ENCODE measurements at regions not wholly inside any gene's neighbourhood (a gene's known extent, or its start where the extent isn't known, plus 50 kb on each side); places are given as distances from the start of the nearest gene placed in this dataset.
A peak's percentile ranks its signal among the peaks of the same experiment; 100 is the strongest.

DNA sequence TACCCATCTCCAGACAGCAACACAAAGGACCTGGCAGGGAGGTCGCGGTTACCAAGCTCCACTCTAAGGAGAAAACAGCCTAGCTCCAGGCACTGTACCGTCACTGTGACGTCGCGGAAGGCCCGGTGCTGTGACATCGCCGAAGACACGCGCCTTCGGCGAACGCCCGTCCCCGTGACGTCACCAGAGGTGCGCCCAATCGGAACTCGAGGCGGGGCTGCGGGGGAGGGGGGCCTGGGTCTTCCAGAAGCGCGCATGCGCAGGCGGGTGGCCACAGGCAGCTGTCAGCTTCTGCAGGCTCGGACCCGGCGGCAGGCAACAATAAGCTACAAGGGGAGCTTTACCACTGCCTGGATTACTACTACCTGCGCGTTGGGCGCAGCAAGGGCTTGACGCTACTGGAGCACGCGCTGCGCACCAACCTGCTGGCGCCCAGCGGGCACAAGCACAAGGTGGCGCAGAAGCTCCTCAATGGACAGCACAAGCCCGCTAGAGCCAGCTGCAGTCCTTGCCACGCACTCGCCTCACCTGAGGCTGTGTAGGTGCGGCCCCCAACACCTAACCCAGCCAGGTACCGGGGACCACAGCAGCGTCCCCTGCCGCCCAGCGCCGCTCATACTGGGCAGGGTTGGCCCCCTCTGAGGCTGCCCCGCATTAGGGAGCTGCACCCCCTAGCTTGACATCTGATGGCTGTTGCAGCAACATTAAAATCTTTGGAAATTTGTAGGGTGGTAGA lies 208.4 kb downstream of the TPST1 start:
- Histone ChIP-seq H3K9me1 (ENCODE audit: control insufficient read depth, extremely low read depth, insufficient read depth, low read length) (no peaks in the 10 kb centered on the region), H3K9me3 (ENCODE audit: control insufficient read depth, low read depth, low read length) (no peaks in the 10 kb centered on the region), H3K27ac (ENCODE audit: control insufficient read depth, insufficient read depth, low read length) (no peak overlapping the region), H3K36me3 (ENCODE audit: control insufficient read depth in 2 of 2, extremely low read depth in 1 of 2, insufficient read depth in 2 of 2, low read length in 2 of 2) (peaks cover 0 to 1% of the 10 kb centered on the region in 2 experiments), H3K4me3 (ENCODE audit: control insufficient read depth in 2 of 3, extremely low read depth in 1 of 3, insufficient read depth in 2 of 3, low read depth in 1 of 3, low read length in 3 of 3) (peak overlapping the region; percentile 15 to 66 (median 17)), H3K4me2 (ENCODE audit: control insufficient read depth, extremely low read depth, insufficient read depth, low read depth, low read length) (peak overlapping the region; percentile 85), H3K9ac (ENCODE audit: control insufficient read depth, extremely low read depth, insufficient read depth, low read length) (peak overlapping the region; percentile 52), H2AFZ (ENCODE audit: control insufficient read depth, low read length) (peak overlapping the region; percentile 80), H3K79me2 (ENCODE audit: control insufficient read depth, insufficient read depth, low read length) (no peaks in the 10 kb centered on the region), H3K27me3 (ENCODE audit: control insufficient read depth, extremely low read depth, insufficient read depth, low read length) (no peaks in the 10 kb centered on the region), H3K4me1 (ENCODE audit: control insufficient read depth, extremely low read depth, insufficient read depth, low read length) (peaks cover 3% of the 10 kb centered on the region), H4K20me1 (ENCODE audit: control insufficient read depth, extremely low read depth, insufficient read depth, low read length) (no peaks in the 10 kb centered on the region)
- peak; percentile 48 for DNase-seq (ENCODE audit: low read depth, low spot score)
- no peak for FAIRE-seq
- TF ChIP-seq EZH2 (IDR thresholded peaks at IDR 0.05; ENCODE audit: low read length) (no peak), CTCF (optimal IDR thresholded peaks at IDR 0.05 in 1 of 3, IDR thresholded peaks at IDR 0.05 in 1 of 3, conservative IDR thresholded peaks at IDR 0.05 in 1 of 3; ENCODE audit: extremely low read depth in 1 of 3, insufficient read depth in 2 of 3, low read length in 3 of 3) (peak; percentile 40 to 82 (median 77))
- dilution Hi-C loops (cut with MboI; ENCODE audit: extremely low pct_ligation_motif_present, low sequenced_read_pairs): no loop called here

DNA sequence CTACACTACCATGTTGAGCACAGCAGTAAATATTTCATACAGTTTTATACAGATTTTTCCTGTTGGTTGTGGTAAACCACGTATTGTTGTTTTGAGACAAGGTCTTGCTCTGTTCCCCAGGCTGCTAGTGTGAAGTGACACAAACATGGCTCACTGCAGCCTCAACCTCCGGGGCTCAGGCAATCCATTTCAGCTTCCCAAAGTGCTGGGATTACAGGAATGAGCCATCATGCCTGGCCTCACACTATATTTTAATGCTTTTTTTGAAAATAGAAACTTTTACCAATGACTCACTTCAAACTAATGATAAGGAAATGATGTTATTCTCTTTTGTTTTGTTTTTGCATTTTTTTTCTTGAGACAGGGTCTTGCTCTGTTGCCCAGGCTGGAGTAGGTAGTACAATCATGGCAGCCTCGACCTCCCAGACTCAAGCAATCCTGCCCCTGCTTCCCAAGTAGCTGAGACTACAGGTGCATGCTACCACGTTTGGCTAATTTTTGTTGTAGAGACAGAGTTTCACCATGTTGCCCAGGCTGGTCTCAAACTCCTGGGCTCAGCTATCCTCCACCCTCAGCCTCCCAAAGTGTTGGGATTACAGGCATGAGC lies 210.6 kb downstream of the TPST1 start:
- no peak overlapping the region for H3K4me2 ChIP-seq (ENCODE audit: control insufficient read depth, extremely low read depth, insufficient read depth, low read depth, low read length)
- no peaks in the 10 kb centered on the region for H4K20me1 ChIP-seq (ENCODE audit: control insufficient read depth, extremely low read depth, insufficient read depth, low read length)
- no peak for FAIRE-seq

More for the DNA sequence above, 210.6 kb downstream of the TPST1 start:
- no peaks in the 10 kb centered on the region for H3K9me3 ChIP-seq (ENCODE audit: control insufficient read depth, low read depth, low read length)
- H3K9ac ChIP-seq (ENCODE audit: control insufficient read depth, extremely low read depth, insufficient read depth, low read length): no peak overlapping the region
- no peak overlapping the region for H3K27ac ChIP-seq (ENCODE audit: control insufficient read depth, insufficient read depth, low read length)
- no peak for DNase-seq (ENCODE audit: low read depth, low spot score)
- H3K27me3 ChIP-seq (ENCODE audit: control insufficient read depth, extremely low read depth, insufficient read depth, low read length): no peaks in the 10 kb centered on the region
- H3K4me3 ChIP-seq (ENCODE audit: control insufficient read depth in 2 of 3, extremely low read depth in 1 of 3, insufficient read depth in 2 of 3, low read depth in 1 of 3, low read length in 3 of 3): no peak overlapping the region
- H3K79me2 ChIP-seq (ENCODE audit: control insufficient read depth, insufficient read depth, low read length): no peaks in the 10 kb centered on the region
- TF ChIP-seq EZH2 (IDR thresholded peaks at IDR 0.05; ENCODE audit: low read length): no peak
- no peak for TF ChIP-seq CTCF (optimal IDR thresholded peaks at IDR 0.05 in 1 of 3, IDR thresholded peaks at IDR 0.05 in 1 of 3, conservative IDR thresholded peaks at IDR 0.05 in 1 of 3; ENCODE audit: extremely low read depth in 1 of 3, insufficient read depth in 2 of 3, low read length in 3 of 3)
- dilution Hi-C loops (cut with MboI; ENCODE audit: extremely low pct_ligation_motif_present, low sequenced_read_pairs): no loop called here
- no peaks in the 10 kb centered on the region for H3K36me3 ChIP-seq (ENCODE audit: control insufficient read depth in 2 of 2, extremely low read depth in 1 of 2, insufficient read depth in 2 of 2, low read length in 2 of 2)
- peaks cover 3% of the 10 kb centered on the region for H3K4me1 ChIP-seq (ENCODE audit: control insufficient read depth, extremely low read depth, insufficient read depth, low read length)
- no peak overlapping the region for H2AFZ ChIP-seq (ENCODE audit: control insufficient read depth, low read length)
- H3K9me1 ChIP-seq (ENCODE audit: control insufficient read depth, extremely low read depth, insufficient read depth, low read length): no peaks in the 10 kb centered on the region
